Loucy (cell line): ENCODE measurements at regions not wholly inside any gene's neighbourhood (a gene's known extent, or its start where the extent isn't known, plus 50 kb on each side); places are given as distances from the start of the nearest gene placed in this dataset.

ENCODE experiments used
- H2AFZ ChIP-seq: fragments of 200-600 bp; sonication (generic); 2 replicates; pipeline ENCODE4 v1.6.0; 2016; ENCODE audit warnings: antibody characterized with exemption, mild to moderate bottlenecking, low read length, moderate library complexity
- H3F3A ChIP-seq: fragments of 200-600 bp; 2 replicates; pipeline ENCODE4 v1.6.0; 2016; ENCODE audit warnings: antibody characterized with exemption, low read depth, mild to moderate bottlenecking
- H3K27me3 ChIP-seq: fragments of 200-600 bp; sonication (generic); 2 replicates; pipeline ENCODE4 v1.6.1; 2014; ENCODE audit warnings: low read length, mild to moderate bottlenecking; ENCODE audit not compliant: insufficient read depth, poor library complexity, severe bottlenecking
- H3K36me3 ChIP-seq: fragments of 200-600 bp; sonication (generic); 2 replicates; pipeline ENCODE4 v1.6.1; 2016; ENCODE audit warnings: low read length; ENCODE audit not compliant: insufficient read depth
- H3K4me1 ChIP-seq: fragments of 200-600 bp; sonication (generic); 2 replicates; pipeline ENCODE4 v1.5.1; 2014; ENCODE audit warnings: low read length, mild to moderate bottlenecking; ENCODE audit not compliant: insufficient read depth, poor library complexity, severe bottlenecking
- H3K4me2 ChIP-seq: fragments of 200-600 bp; sonication (generic); 2 replicates; pipeline ENCODE4 v1.6.0; 2014; ENCODE audit warnings: antibody characterized with exemption, low read length, low read depth, mild to moderate bottlenecking; ENCODE audit not compliant: poor library complexity, severe bottlenecking
- H3K4me3 ChIP-seq: fragments of 200-600 bp; sonication (generic); 2 replicates; pipeline ENCODE4 v1.5.1; 2014; ENCODE audit warnings: low read length, mild to moderate bottlenecking, mixed read lengths; ENCODE audit not compliant: poor library complexity, severe bottlenecking
- H3K79me2 ChIP-seq: fragments of 200-600 bp; sonication (generic); 2 replicates; pipeline ENCODE4 v1.6.1; 2014; ENCODE audit warnings: low read length; ENCODE audit not compliant: insufficient read depth
- H3K9ac ChIP-seq: fragments of 200-600 bp; sonication (generic); 2 replicates; pipeline ENCODE4 v1.6.0; 2014; ENCODE audit warnings: mild to moderate bottlenecking, low read depth, low read length, moderate library complexity; ENCODE audit not compliant: poor library complexity, severe bottlenecking
- H3K9me2 ChIP-seq: fragments of 200-600 bp; sonication (generic); replicated peaks from 2 replicates; pipeline ENCODE4 v1.6.1; 2016; ENCODE audit warnings: low read depth, low read length, mixed read lengths
- H3K9me3 ChIP-seq: fragments of 200-600 bp; sonication (generic); 2 replicates; pipeline ENCODE4 v1.6.1; 2014; ENCODE audit warnings: mild to moderate bottlenecking, antibody characterized with exemption, low read length, low read depth; ENCODE audit not compliant: insufficient read depth
- H4K20me1 ChIP-seq: fragments of 200-600 bp; sonication (generic); 2 replicates; pipeline ENCODE4 v1.6.0; 2014; ENCODE audit warnings: antibody characterized with exemption, low read length, mild to moderate bottlenecking; ENCODE audit not compliant: insufficient read depth, poor library complexity, severe bottlenecking
- CTCF ChIP-seq: fragments of 200-600 bp; sonication (generic); conservative IDR thresholded peaks from 2 replicates; pipeline ENCODE4 v1.5.1; 2014; ENCODE audit warnings: mild to moderate bottlenecking, antibody characterized with exemption, low read length
- EZH2phosphoT487 ChIP-seq: fragments of 200-600 bp; IDR thresholded peaks from 2 replicates; pipeline ENCODE4 v1.6.1; 2018; ENCODE audit warnings: antibody characterized with exemption, mild to moderate bottlenecking, moderate library complexity, borderline replicate concordance

GRCh38 chrX:39519566-39520301 is 578.0 kb downstream of the BCOR start:
- no peaks in the 10 kb centered on the region for H3K9me3 ChIP-seq
- no peaks in the 10 kb centered on the region for H3F3A ChIP-seq
- no peak overlapping the region for H3K9ac ChIP-seq
- no peak overlapping the region for H3K4me2 ChIP-seq
- H3K4me3 ChIP-seq: no peak overlapping the region
- no peaks in the 10 kb centered on the region for H4K20me1 ChIP-seq
- no peaks in the 10 kb centered on the region for H3K79me2 ChIP-seq
- no peaks in the 10 kb centered on the region for H3K36me3 ChIP-seq
- no peak overlapping the region for H2AFZ ChIP-seq
- no peaks in the 10 kb centered on the region for H3K4me1 ChIP-seq
- no peak for TF ChIP-seq CTCF
- TF ChIP-seq EZH2phosphoT487: no peak
- no peaks in the 10 kb centered on the region for H3K27me3 ChIP-seq
- H3K9me2 ChIP-seq: no peaks in the 10 kb centered on the region

GRCh38 chrX:39525758-39526157 is 572.0 kb downstream of the BCOR start:
- Histone ChIP-seq H3F3A (no peaks in the 10 kb centered on the region), H3K36me3 (no peaks in the 10 kb centered on the region)

GRCh38 chrX:39527025-39527424 is 570.7 kb downstream of the BCOR start:
- H3K36me3 ChIP-seq: no peaks in the 10 kb centered on the region
- no peaks in the 10 kb centered on the region for H3K79me2 ChIP-seq
- H3K4me1 ChIP-seq: no peaks in the 10 kb centered on the region
- H3K9me3 ChIP-seq: no peaks in the 10 kb centered on the region
- no peak overlapping the region for H2AFZ ChIP-seq
- H3K9me2 ChIP-seq: no peaks in the 10 kb centered on the region
- no peaks in the 10 kb centered on the region for H3K27me3 ChIP-seq
- no peaks in the 10 kb centered on the region for H3F3A ChIP-seq
- no peak overlapping the region for H3K4me3 ChIP-seq
- no peak overlapping the region for H3K4me2 ChIP-seq
- no peaks in the 10 kb centered on the region for H4K20me1 ChIP-seq
- TF ChIP-seq EZH2phosphoT487 (no peak), CTCF (no peak)
- no peak overlapping the region for H3K9ac ChIP-seq

More at GRCh38 chrX:39525758-39526157, 572.0 kb downstream of the BCOR start:
- Histone ChIP-seq H4K20me1 (no peaks in the 10 kb centered on the region), H3K79me2 (no peaks in the 10 kb centered on the region), H3K9me2 (no peaks in the 10 kb centered on the region), H3K27me3 (no peaks in the 10 kb centered on the region), H3K4me3 (no peak overlapping the region), H3K9ac (no peak overlapping the region), H3K4me1 (no peaks in the 10 kb centered on the region), H3K9me3 (no peaks in the 10 kb centered on the region), H2AFZ (no peak overlapping the region), H3K4me2 (no peak overlapping the region)
- TF ChIP-seq CTCF (no peak), EZH2phosphoT487 (no peak)
